ENCODE measurements at regions not wholly inside any gene's neighbourhood (a gene's known extent, or its start where the extent isn't known, plus 50 kb on each side); places are given as distances from the start of the nearest gene placed in this dataset.

- DNase-seq (ENCODE audit: low read depth in 2 of 2): no peak
- Histone ChIP-seq H3K9ac (ENCODE audit: insufficient read depth, low read length) (no peak overlapping the region), H3K36me3 (ENCODE audit: control insufficient read depth, insufficient read depth, low read length) (no peaks in the 10 kb centered on the region), H3K79me2 (ENCODE audit: control insufficient read depth, insufficient read depth, low read length) (no peaks in the 10 kb centered on the region), H3K4me1 (ENCODE audit: control insufficient read depth, extremely low read depth, insufficient read depth, low read length) (peaks cover 5% of the 10 kb centered on the region), H3K27me3 (ENCODE audit: control insufficient read depth, insufficient read depth, low read length) (no peaks in the 10 kb centered on the region), H3K4me3 (replicated peaks in 1 of 4; ENCODE audit: control extremely low read depth in 1 of 4, insufficient read depth in 1 of 4, low read depth in 3 of 4, low read length in 4 of 4) (no peak overlapping the region), H3K9me3 (ENCODE audit: control insufficient read depth, insufficient read depth, low read depth, low read length) (no peaks in the 10 kb centered on the region), H4K20me1 (ENCODE audit: control insufficient read depth, extremely low read depth, insufficient read depth, low read length) (no peaks in the 10 kb centered on the region), H3K4me2 (ENCODE audit: extremely low read depth, insufficient read depth, low read length) (no peak overlapping the region), H2AFZ (ENCODE audit: low read length) (no peak overlapping the region), H3K27ac (ENCODE audit: insufficient read depth, low read length) (no peak overlapping the region)
- TF ChIP-seq CTCF (conservative IDR thresholded peaks at IDR 0.05 in 1 of 2, IDR thresholded peaks at IDR 0.05 in 1 of 2; ENCODE audit: low read depth in 1 of 2, low read length in 2 of 2) (no peak), EZH2 (IDR thresholded peaks at IDR 0.05; ENCODE audit: low read length, missing control alignments) (no peak)
Measured at GRCh38 chr5:143453720-143454119, 50.2 kb upstream of the NR3C1 start.

Measured in fibroblast of lung (primary cell).